Mesothelial cell of epicardium (in vitro differentiated cells): ENCODE measurements at regions not wholly inside any gene's neighbourhood (a gene's known extent, or its start where the extent isn't known, plus 50 kb on each side); places are given as distances from the start of the nearest gene placed in this dataset.
"Not testable (repeated sequence)": the region's sequence is repeated elsewhere in the genome, so short reads cannot be mapped to it uniquely, and the experiment has no call there.

Source experiments
- DNase-seq, 2 experiments: peaks; one replicate each; pipeline ENCODE4 v3.0.0; 2021; ENCODE audit warnings: low spot score in 2 of 2; ENCODE audit not compliant: unreplicated experiment in 2 of 2
- H3K27ac Mint-ChIP-seq: 2 replicates; pipeline ENCODE4 v1.8.0; 2021; ENCODE audit warnings: mixed read lengths
- H3K27me3 Mint-ChIP-seq: 2 replicates; pipeline ENCODE4 v1.8.0; 2021; ENCODE audit warnings: low read depth, mixed read lengths
- H3K36me3 Mint-ChIP-seq: 2 replicates; pipeline ENCODE4 v1.8.0; 2021; ENCODE audit warnings: mixed read lengths
- H3K4me1 Mint-ChIP-seq: 2 replicates; pipeline ENCODE4 v1.8.0; 2021; ENCODE audit warnings: mixed read lengths
- H3K4me3 Mint-ChIP-seq: 2 replicates; pipeline ENCODE4 v1.8.0; 2021; ENCODE audit warnings: mild to moderate bottlenecking, moderate library complexity, mixed read lengths
- H3K9me3 Mint-ChIP-seq: 2 replicates; pipeline ENCODE4 v1.8.0; 2021; ENCODE audit warnings: mixed read lengths
- CTCF ChIP-seq: fragments of 200-600 bp; sonication (generic); IDR thresholded peaks from one replicate; pipeline ENCODE4 v1.5.0; 2021; ENCODE audit warnings: antibody characterized with exemption; ENCODE audit not compliant: unreplicated experiment

- H3K4me3 Mint-ChIP-seq, result no peak overlapping the region
- no peaks in the 10 kb centered on the region for H3K9me3 Mint-ChIP-seq
- no peaks in the 10 kb centered on the region for H3K36me3 Mint-ChIP-seq
- no peaks in the 10 kb centered on the region for H3K4me1 Mint-ChIP-seq
- no peak for TF ChIP-seq CTCF
- peaks cover 5% of the 10 kb centered on the region for H3K27me3 Mint-ChIP-seq
- DNase-seq, result no peak
- no peak overlapping the region for H3K27ac Mint-ChIP-seq
These were observed 244.5 kb upstream of the NMUR2 start for GRCh38 chr5:152649609-152650008.

GRCh38 chr5:152650413-152650812, 245.3 kb upstream of the NMUR2 start:
- H3K27me3 Mint-ChIP-seq, result peaks cover 5% of the 10 kb centered on the region
- no peak for TF ChIP-seq CTCF

GRCh38 chr5:152659470-152659869, 254.4 kb upstream of the NMUR2 start:
- H3K4me3 Mint-ChIP-seq, result peak overlapping the region; percentile 13
- DNase-seq, H3K9me3 Mint-ChIP-seq, H3K4me1 Mint-ChIP-seq, H3K27me3 Mint-ChIP-seq, H3K36me3 Mint-ChIP-seq, H3K27ac Mint-ChIP-seq: not testable (repeated sequence)

More at GRCh38 chr5:152650413-152650812, 245.3 kb upstream of the NMUR2 start:
- no peak overlapping the region for H3K4me3 Mint-ChIP-seq
- no peaks in the 10 kb centered on the region for H3K4me1 Mint-ChIP-seq
- no peaks in the 10 kb centered on the region for H3K36me3 Mint-ChIP-seq
- H3K9me3 Mint-ChIP-seq, result no peaks in the 10 kb centered on the region
- no peak for DNase-seq
- no peak overlapping the region for H3K27ac Mint-ChIP-seq

DNA sequence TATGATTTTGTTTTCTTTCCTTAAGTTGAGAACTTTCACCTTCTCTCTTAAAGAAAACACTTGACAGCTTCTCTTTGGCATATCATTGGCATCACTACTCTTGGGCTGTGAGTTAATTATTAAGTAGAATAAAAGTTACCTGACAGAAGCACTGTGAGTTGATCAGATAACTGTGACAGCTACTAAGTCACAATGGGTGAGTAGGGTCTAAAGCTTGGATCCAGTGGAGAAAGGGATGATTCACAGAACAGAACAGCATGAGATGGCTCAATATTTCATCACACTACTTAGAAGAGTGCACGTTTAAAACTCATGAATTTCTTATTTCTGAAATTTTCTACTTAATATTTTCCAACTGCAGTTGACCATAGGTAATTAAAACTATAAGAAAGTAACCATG, 268.5 kb upstream of the NMUR2 start:
- DNase-seq, result no peak
- Mint-ChIP-seq H3K27ac (no peak overlapping the region), H3K4me1 (no peaks in the 10 kb centered on the region), H3K4me3 (no peak overlapping the region), H3K36me3 (no peaks in the 10 kb centered on the region), H3K9me3 (no peaks in the 10 kb centered on the region), H3K27me3 (peaks cover 7% of the 10 kb centered on the region)
- no peak for TF ChIP-seq CTCF

GRCh38 chr5:152674403-152674802, 269.3 kb upstream of the NMUR2 start:
- no peaks in the 10 kb centered on the region for H3K9me3 Mint-ChIP-seq
- H3K4me3 Mint-ChIP-seq, result no peak overlapping the region
- H3K36me3 Mint-ChIP-seq, result no peaks in the 10 kb centered on the region
- no peaks in the 10 kb centered on the region for H3K4me1 Mint-ChIP-seq
- peaks cover 7% of the 10 kb centered on the region for H3K27me3 Mint-ChIP-seq
- no peak overlapping the region for H3K27ac Mint-ChIP-seq
- DNase-seq, result no peak
- no peak for TF ChIP-seq CTCF

DNA sequence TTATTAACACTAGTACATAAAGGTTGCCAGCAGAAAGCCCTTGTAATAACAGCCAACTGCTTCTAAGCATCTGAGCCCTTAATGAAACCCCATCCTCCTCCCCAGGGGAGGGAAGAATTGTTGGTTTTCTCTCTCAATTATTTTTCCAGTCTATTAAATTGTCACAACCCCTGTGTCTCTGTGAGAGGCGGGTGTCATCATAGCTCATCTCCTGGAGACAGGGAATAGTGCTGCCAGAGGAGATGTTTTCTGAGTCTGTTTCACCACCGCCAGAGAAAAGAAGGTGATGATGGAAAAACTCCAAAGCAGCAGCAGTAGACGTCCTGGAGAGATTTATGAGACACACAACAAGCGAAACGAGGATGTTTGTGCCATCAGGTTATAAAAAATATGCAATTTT, 271.1 kb upstream of the NMUR2 start:
- TF ChIP-seq CTCF, result no peak
- Mint-ChIP-seq H3K36me3 (no peaks in the 10 kb centered on the region), H3K27me3 (peaks cover 7% of the 10 kb centered on the region), H3K4me1 (no peaks in the 10 kb centered on the region), H3K9me3 (peaks cover 4% of the 10 kb centered on the region), H3K4me3 (no peak overlapping the region), H3K27ac (no peak overlapping the region)
- no peak for DNase-seq
